Neural cell (in vitro differentiated cells): ENCODE measurements at regions not wholly inside any gene's neighbourhood (a gene's known extent, or its start where the extent isn't known, plus 50 kb on each side); places are given as distances from the start of the nearest gene placed in this dataset.

Source experiments
- H2AFZ ChIP-seq: fragments of 200-600, 300-800 bp; sonication (generic), shearing (Covaris generic); 2 replicates; pipeline ENCODE4 v1.6.0; 2014; ENCODE audit warnings: low read depth, mild to moderate bottlenecking, antibody characterized with exemption, low read length, moderate library complexity
- H3F3A ChIP-seq: fragments of 200-600 bp; shearing (Covaris generic); 2 replicates; pipeline ENCODE4 v1.6.1; 2016; ENCODE audit warnings: mild to moderate bottlenecking, moderate library complexity, mixed read lengths, antibody characterized with exemption, low read length; ENCODE audit not compliant: insufficient read depth, poor library complexity, severe bottlenecking
- H3K27ac ChIP-seq: fragments of 200-600, 300-800 bp; sonication (generic), shearing (Covaris generic); 2 replicates; pipeline ENCODE4 v1.5.1; 2014; ENCODE audit warnings: mild to moderate bottlenecking, low read length, moderate library complexity
- H3K27me3 ChIP-seq: fragments of 300-800, 200-600 bp; sonication (generic), shearing (Covaris generic); 2 replicates; pipeline ENCODE4 v1.6.0; 2014; ENCODE audit warnings: mild to moderate bottlenecking, low read depth, low read length, moderate library complexity; ENCODE audit not compliant: insufficient read depth
- H3K36me3 ChIP-seq: fragments of 300-800, 200-600 bp; sonication (generic), shearing (Covaris generic); 2 replicates; pipeline ENCODE4 v1.5.1; 2014; ENCODE audit warnings: mild to moderate bottlenecking, antibody characterized with exemption, low read length, moderate library complexity; ENCODE audit not compliant: insufficient read depth
- H3K4me2 ChIP-seq: fragments of 300-800, 200-600 bp; sonication (generic), shearing (Covaris generic); 2 replicates; pipeline ENCODE4 v1.6.0; 2014; ENCODE audit warnings: mild to moderate bottlenecking, low read length
- H3K4me3 ChIP-seq: fragments of 300-800, 200-600 bp; sonication (generic), shearing (Covaris generic); 2 replicates; pipeline ENCODE4 v1.5.1; 2014; ENCODE audit warnings: mild to moderate bottlenecking, low read length, moderate library complexity
- H3K79me2 ChIP-seq: fragments of 200-600 bp; shearing (Covaris generic); replicated peaks from 2 replicates; pipeline ENCODE4 v1.6.0; 2014; ENCODE audit warnings: mild to moderate bottlenecking, low read length, moderate library complexity; ENCODE audit not compliant: insufficient read depth
- H3K9ac ChIP-seq: fragments of 300-800, 200-600 bp; sonication (generic), shearing (Covaris generic); 2 replicates; pipeline ENCODE4 v1.6.1; 2016; ENCODE audit warnings: mild to moderate bottlenecking, low read length, mixed read lengths
- H3K9me2 ChIP-seq: fragments of 200-600 bp; shearing (Covaris generic); 2 replicates; pipeline ENCODE4 v1.6.1; 2016; ENCODE audit warnings: mild to moderate bottlenecking, low read length, mixed read lengths; ENCODE audit not compliant: insufficient read depth
- H3K9me3 ChIP-seq: fragments of 200-600, 300-800 bp; sonication (generic), shearing (Covaris generic); 2 replicates; pipeline ENCODE4 v1.6.1; 2016; ENCODE audit warnings: mild to moderate bottlenecking, mixed run types, low read length, moderate library complexity, mixed read lengths
- H4K20me1 ChIP-seq: fragments of 200-600 bp; shearing (Covaris generic); 2 replicates; pipeline ENCODE4 v1.6.1; 2016; ENCODE audit warnings: mild to moderate bottlenecking, mixed run types; ENCODE audit not compliant: insufficient read depth
- CTCF ChIP-seq: fragments of 450-650 bp; IDR thresholded peaks from 2 replicates; pipeline ENCODE4 v1.5.1; 2014; ENCODE audit warnings: antibody characterized with exemption, mild to moderate bottlenecking, moderate library complexity; ENCODE audit not compliant: poor library complexity, severe bottlenecking
- EP300 ChIP-seq: fragments of 450-650 bp; conservative IDR thresholded peaks from 2 replicates; pipeline ENCODE4 v1.6.1; 2014; ENCODE audit warnings: antibody characterized with exemption, mild to moderate bottlenecking, moderate library complexity; ENCODE audit not compliant: poor library complexity, severe bottlenecking
- EZH2 ChIP-seq: fragments of 200-600, 300-800 bp; shearing (Covaris generic), sonication (generic); IDR thresholded peaks from 2 replicates; pipeline ENCODE4 v1.6.1; 2014; ENCODE audit warnings: antibody characterized with exemption, low read length, borderline replicate concordance, mild to moderate bottlenecking; ENCODE audit not compliant: insufficient read depth, poor library complexity, severe bottlenecking
- MXI1 ChIP-seq: fragments of 450-650 bp; conservative IDR thresholded peaks from 2 replicates; pipeline ENCODE4 v1.6.1; 2014; ENCODE audit warnings: antibody characterized with exemption, mild to moderate bottlenecking; ENCODE audit not compliant: poor library complexity, severe bottlenecking
- RAD21 ChIP-seq: fragments of 450-650 bp; conservative IDR thresholded peaks from 2 replicates; pipeline ENCODE4 v1.6.1; 2014; ENCODE audit warnings: antibody characterized with exemption, mild to moderate bottlenecking, moderate library complexity
- REST ChIP-seq: IDR thresholded peaks from 2 replicates; pipeline ENCODE4 v1.6.1; 2012; ENCODE audit warnings: borderline replicate concordance
- SMC3 ChIP-seq: fragments of 450-650 bp; conservative IDR thresholded peaks from 2 replicates; pipeline ENCODE4 v1.6.1; 2014; ENCODE audit warnings: antibody characterized with exemption, mild to moderate bottlenecking, moderate library complexity; ENCODE audit not compliant: poor library complexity
- TAF1 ChIP-seq: IDR thresholded peaks from 2 replicates; pipeline ENCODE4 v1.6.1; 2012; ENCODE audit warnings: low read depth

GRCh38 chr13:39132286-39133230, 94.3 kb downstream of the NHLRC3 start:
- Histone ChIP-seq H3K9ac (no peak overlapping the region), H3K9me3 (no peaks in the 10 kb centered on the region), H4K20me1 (no peaks in the 10 kb centered on the region), H3K27ac (no peak overlapping the region), H3F3A (no peaks in the 10 kb centered on the region), H3K36me3 (no peaks in the 10 kb centered on the region), H2AFZ (no peak overlapping the region), H3K27me3 (no peaks in the 10 kb centered on the region), H3K4me3 (no peak overlapping the region), H3K79me2 (no peaks in the 10 kb centered on the region), H3K4me2 (no peak overlapping the region), H3K9me2 (peaks cover 3% of the 10 kb centered on the region)
- no peak for TF ChIP-seq TAF1
- no peak for TF ChIP-seq CTCF
- TF ChIP-seq REST = no peak
- no peak for TF ChIP-seq RAD21
- TF ChIP-seq EZH2 = no peak
- no peak for TF ChIP-seq MXI1

- H2AFZ ChIP-seq = no peak overlapping the region
- no peaks in the 10 kb centered on the region for H3F3A ChIP-seq
- H3K9ac ChIP-seq = no peak overlapping the region
- H3K4me2 ChIP-seq = no peak overlapping the region
- TF ChIP-seq TAF1 (no peak), MXI1 (no peak), EZH2 (no peak)
- H3K27ac ChIP-seq = no peak overlapping the region
- H3K36me3 ChIP-seq = no peaks in the 10 kb centered on the region
- H3K9me3 ChIP-seq = no peaks in the 10 kb centered on the region
- H3K79me2 ChIP-seq = no peaks in the 10 kb centered on the region
- H3K9me2 ChIP-seq = peaks cover 3% of the 10 kb centered on the region
- H3K27me3 ChIP-seq = no peaks in the 10 kb centered on the region
- H4K20me1 ChIP-seq = no peaks in the 10 kb centered on the region
- H3K4me3 ChIP-seq = no peak overlapping the region
Observed at GRCh38 chr13:39133781-39134180, 95.5 kb downstream of the NHLRC3 start.

GRCh38 chr13:39134574-39134973, 96.3 kb downstream of the NHLRC3 start:
- Histone ChIP-seq H3K27me3 (no peaks in the 10 kb centered on the region), H3K9me2 (peaks cover 3% of the 10 kb centered on the region), H3F3A (no peaks in the 10 kb centered on the region), H4K20me1 (no peaks in the 10 kb centered on the region), H3K4me2 (no peak overlapping the region), H3K79me2 (no peaks in the 10 kb centered on the region), H3K9ac (no peak overlapping the region), H3K27ac (no peak overlapping the region), H3K36me3 (no peaks in the 10 kb centered on the region), H2AFZ (no peak overlapping the region), H3K9me3 (no peaks in the 10 kb centered on the region), H3K4me3 (no peak overlapping the region)
- no peak for TF ChIP-seq CTCF
- no peak for TF ChIP-seq REST
- TF ChIP-seq TAF1 = no peak
- TF ChIP-seq SMC3 = no peak
- no peak for TF ChIP-seq RAD21
- no peak for TF ChIP-seq EP300
- no peak for TF ChIP-seq MXI1
